SU-DHL-6 (cell line): ENCODE measurements at regions not wholly inside any gene's neighbourhood (a gene's known extent, or its start where the extent isn't known, plus 50 kb on each side); places are given as distances from the start of the nearest gene placed in this dataset.

ENCODE experiments used
- H2AFZ ChIP-seq: fragments of 200-600 bp; sonication (generic); 2 replicates; pipeline ENCODE4 v1.6.1; 2014; ENCODE audit warnings: low read depth, mild to moderate bottlenecking, moderate library complexity, mixed read lengths, antibody characterized with exemption, low read length; ENCODE audit not compliant: severe bottlenecking
- H3F3A ChIP-seq: fragments of 200-600 bp; shearing (Covaris generic); 2 replicates; pipeline ENCODE4 v1.6.0; 2016; ENCODE audit warnings: antibody characterized with exemption, mild to moderate bottlenecking; ENCODE audit not compliant: insufficient read depth
- H3K27ac ChIP-seq: fragments of 200-600 bp; sonication (generic); 2 replicates; pipeline ENCODE4 v1.5.1; 2016; ENCODE audit warnings: low read depth, mild to moderate bottlenecking, low read length, moderate library complexity, mixed read lengths
- H3K27me3 ChIP-seq: fragments of 200-600 bp; sonication (generic), shearing (Covaris generic); 2 replicates; pipeline ENCODE4 v1.6.0; 2014; ENCODE audit warnings: mild to moderate bottlenecking, low read length
- H3K36me3 ChIP-seq: fragments of 200-600 bp; sonication (generic); 2 replicates; pipeline ENCODE4 v1.6.1; 2014; ENCODE audit warnings: mild to moderate bottlenecking, low read length, mixed read lengths
- H3K4me2 ChIP-seq: fragments of 300-600, 200-600 bp; shearing (Covaris generic), sonication (generic); 2 replicates; pipeline ENCODE4 v1.6.0; 2014; ENCODE audit warnings: low read length, low read depth, mild to moderate bottlenecking; ENCODE audit not compliant: poor library complexity, severe bottlenecking
- H3K4me3 ChIP-seq: fragments of 200-600 bp; sonication (generic); 2 replicates; pipeline ENCODE4 v1.5.1; 2014; ENCODE audit warnings: antibody characterized with exemption, low read length, mild to moderate bottlenecking, mixed read lengths; ENCODE audit not compliant: insufficient read depth, poor library complexity, severe bottlenecking
- H3K79me2 ChIP-seq: fragments of 200-600 bp; sonication (generic); 2 replicates; pipeline ENCODE4 v1.6.1; 2014; ENCODE audit warnings: mild to moderate bottlenecking, low read length, moderate library complexity; ENCODE audit not compliant: insufficient read depth
- H3K9ac ChIP-seq: fragments of 200-600 bp; sonication (generic); 2 replicates; pipeline ENCODE4 v1.7.0; 2014; ENCODE audit warnings: mild to moderate bottlenecking, low read length
- H3K9me2 ChIP-seq: fragments of 200-600 bp; sonication (generic); replicated peaks from 2 replicates; pipeline ENCODE4 v1.6.1; 2014; ENCODE audit warnings: low read length; ENCODE audit not compliant: insufficient read depth
- H3K9me3 ChIP-seq: fragments of 200-600 bp; sonication (generic); 2 replicates; pipeline ENCODE4 v1.6.1; 2014; ENCODE audit warnings: low read length, mixed read lengths; ENCODE audit not compliant: insufficient read depth
- H4K20me1 ChIP-seq: fragments of 200-600 bp; sonication (generic); 2 replicates; pipeline ENCODE4 v1.6.1; 2014; ENCODE audit warnings: low read depth, mild to moderate bottlenecking, antibody characterized with exemption, low read length, moderate library complexity, mixed read lengths
- EZH2phosphoT487 ChIP-seq: fragments of 200-600 bp; sonication (generic), shearing (Covaris generic); conservative IDR thresholded peaks from 2 replicates; pipeline ENCODE4 v1.6.1; 2018; ENCODE audit warnings: mild to moderate bottlenecking, antibody characterized with exemption, low read length, moderate library complexity, mixed read lengths
- TF ChIP-seq, protein P1 (sequence below): fragments of 200-600 bp; sonication (generic); IDR thresholded peaks from one replicate; pipeline ENCODE4 v1.5.1; 2017; ENCODE audit warnings: antibody characterized with exemption, mild to moderate bottlenecking, low read length, moderate library complexity; ENCODE audit not compliant: insufficient read depth, poor library complexity, severe bottlenecking

DNA sequence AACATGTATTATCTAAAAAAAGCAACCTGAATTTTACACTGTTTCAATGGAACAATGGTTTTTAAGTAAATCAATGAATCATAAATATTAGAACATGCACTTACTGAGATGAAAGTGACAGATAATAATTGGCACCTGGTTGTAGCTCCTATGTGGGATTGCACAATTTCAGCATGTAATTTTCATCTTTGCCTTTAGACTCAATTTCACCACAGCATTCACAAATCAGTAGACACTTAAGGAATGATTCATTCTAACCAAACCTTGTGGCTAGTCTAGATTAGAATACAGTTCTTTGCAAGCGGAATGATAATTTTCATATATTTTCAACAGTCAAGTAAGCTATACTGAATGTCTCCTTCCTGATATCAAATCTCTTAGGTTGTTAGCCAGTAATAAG, 853.4 kb downstream of the KCNT2 start:
- H3K9me2 ChIP-seq, result no peaks in the 10 kb centered on the region
- H3K9ac ChIP-seq, result no peak overlapping the region
- TF ChIP-seq EZH2phosphoT487, result no peak
- TF ChIP-seq, protein P1, sequence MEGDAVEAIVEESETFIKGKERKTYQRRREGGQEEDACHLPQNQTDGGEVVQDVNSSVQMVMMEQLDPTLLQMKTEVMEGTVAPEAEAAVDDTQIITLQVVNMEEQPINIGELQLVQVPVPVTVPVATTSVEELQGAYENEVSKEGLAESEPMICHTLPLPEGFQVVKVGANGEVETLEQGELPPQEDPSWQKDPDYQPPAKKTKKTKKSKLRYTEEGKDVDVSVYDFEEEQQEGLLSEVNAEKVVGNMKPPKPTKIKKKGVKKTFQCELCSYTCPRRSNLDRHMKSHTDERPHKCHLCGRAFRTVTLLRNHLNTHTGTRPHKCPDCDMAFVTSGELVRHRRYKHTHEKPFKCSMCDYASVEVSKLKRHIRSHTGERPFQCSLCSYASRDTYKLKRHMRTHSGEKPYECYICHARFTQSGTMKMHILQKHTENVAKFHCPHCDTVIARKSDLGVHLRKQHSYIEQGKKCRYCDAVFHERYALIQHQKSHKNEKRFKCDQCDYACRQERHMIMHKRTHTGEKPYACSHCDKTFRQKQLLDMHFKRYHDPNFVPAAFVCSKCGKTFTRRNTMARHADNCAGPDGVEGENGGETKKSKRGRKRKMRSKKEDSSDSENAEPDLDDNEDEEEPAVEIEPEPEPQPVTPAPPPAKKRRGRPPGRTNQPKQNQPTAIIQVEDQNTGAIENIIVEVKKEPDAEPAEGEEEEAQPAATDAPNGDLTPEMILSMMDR, result no peak
- no peaks in the 10 kb centered on the region for H3F3A ChIP-seq
- H3K79me2 ChIP-seq, result no peaks in the 10 kb centered on the region
- H3K4me3 ChIP-seq, result no peak overlapping the region
- H3K9me3 ChIP-seq, result no peaks in the 10 kb centered on the region
- H3K27me3 ChIP-seq, result no peaks in the 10 kb centered on the region
- H2AFZ ChIP-seq, result no peak overlapping the region
- H4K20me1 ChIP-seq, result no peaks in the 10 kb centered on the region
- no peak overlapping the region for H3K27ac ChIP-seq
- H3K36me3 ChIP-seq, result no peaks in the 10 kb centered on the region
- no peak overlapping the region for H3K4me2 ChIP-seq

- no peak for TF ChIP-seq EZH2phosphoT487
- TF ChIP-seq, protein P1, result no peak
- no peak overlapping the region for H3K4me3 ChIP-seq
- no peak overlapping the region for H2AFZ ChIP-seq
- H3K27ac ChIP-seq, result no peak overlapping the region
- H3F3A ChIP-seq, result no peaks in the 10 kb centered on the region
- no peaks in the 10 kb centered on the region for H3K9me3 ChIP-seq
- H3K9me2 ChIP-seq, result no peaks in the 10 kb centered on the region
- no peaks in the 10 kb centered on the region for H3K27me3 ChIP-seq
- no peak overlapping the region for H3K4me2 ChIP-seq
- H3K36me3 ChIP-seq, result no peaks in the 10 kb centered on the region
- no peak overlapping the region for H3K9ac ChIP-seq
- no peaks in the 10 kb centered on the region for H3K79me2 ChIP-seq
- no peaks in the 10 kb centered on the region for H4K20me1 ChIP-seq
Measured at GRCh38 chr1:195754303-195754702, 853.9 kb downstream of the KCNT2 start.

GRCh38 chr1:195748969-195749368, 859.3 kb downstream of the KCNT2 start:
- Histone ChIP-seq H3F3A (no peaks in the 10 kb centered on the region), H3K27ac (no peak overlapping the region), H2AFZ (peak overlapping the region; percentile 26), H3K36me3 (no peaks in the 10 kb centered on the region), H3K4me2 (no peak overlapping the region), H3K9ac (no peak overlapping the region), H3K27me3 (no peaks in the 10 kb centered on the region), H3K4me3 (no peak overlapping the region), H3K9me3 (peaks cover 5% of the 10 kb centered on the region; the same call in 1 of the 2 replicates), H4K20me1 (no peaks in the 10 kb centered on the region), H3K9me2 (no peaks in the 10 kb centered on the region), H3K79me2 (no peaks in the 10 kb centered on the region)
- TF ChIP-seq, protein P1, result no peak
- TF ChIP-seq EZH2phosphoT487, result no peak
